Neural cell (in vitro differentiated cells): ENCODE measurements at regions not wholly inside any gene's neighbourhood (a gene's known extent, or its start where the extent isn't known, plus 50 kb on each side); places are given as distances from the start of the nearest gene placed in this dataset.

Source experiments
- H2AFZ ChIP-seq: fragments of 200-600, 300-800 bp; sonication (generic), shearing (Covaris generic); 2 replicates; pipeline ENCODE4 v1.6.0; 2014; ENCODE audit warnings: low read depth, mild to moderate bottlenecking, antibody characterized with exemption, low read length, moderate library complexity
- H3F3A ChIP-seq: fragments of 200-600 bp; shearing (Covaris generic); 2 replicates; pipeline ENCODE4 v1.6.1; 2016; ENCODE audit warnings: mild to moderate bottlenecking, moderate library complexity, mixed read lengths, antibody characterized with exemption, low read length; ENCODE audit not compliant: insufficient read depth, poor library complexity, severe bottlenecking
- H3K27ac ChIP-seq: fragments of 200-600, 300-800 bp; sonication (generic), shearing (Covaris generic); 2 replicates; pipeline ENCODE4 v1.5.1; 2014; ENCODE audit warnings: mild to moderate bottlenecking, low read length, moderate library complexity
- H3K27me3 ChIP-seq: fragments of 300-800, 200-600 bp; sonication (generic), shearing (Covaris generic); 2 replicates; pipeline ENCODE4 v1.6.0; 2014; ENCODE audit warnings: mild to moderate bottlenecking, low read depth, low read length, moderate library complexity; ENCODE audit not compliant: insufficient read depth
- H3K36me3 ChIP-seq: fragments of 300-800, 200-600 bp; sonication (generic), shearing (Covaris generic); 2 replicates; pipeline ENCODE4 v1.5.1; 2014; ENCODE audit warnings: mild to moderate bottlenecking, antibody characterized with exemption, low read length, moderate library complexity; ENCODE audit not compliant: insufficient read depth
- H3K4me2 ChIP-seq: fragments of 300-800, 200-600 bp; sonication (generic), shearing (Covaris generic); 2 replicates; pipeline ENCODE4 v1.6.0; 2014; ENCODE audit warnings: mild to moderate bottlenecking, low read length
- H3K4me3 ChIP-seq: fragments of 300-800, 200-600 bp; sonication (generic), shearing (Covaris generic); 2 replicates; pipeline ENCODE4 v1.5.1; 2014; ENCODE audit warnings: mild to moderate bottlenecking, low read length, moderate library complexity
- H3K79me2 ChIP-seq: fragments of 200-600 bp; shearing (Covaris generic); replicated peaks from 2 replicates; pipeline ENCODE4 v1.6.0; 2014; ENCODE audit warnings: mild to moderate bottlenecking, low read length, moderate library complexity; ENCODE audit not compliant: insufficient read depth
- H3K9ac ChIP-seq: fragments of 300-800, 200-600 bp; sonication (generic), shearing (Covaris generic); 2 replicates; pipeline ENCODE4 v1.6.1; 2016; ENCODE audit warnings: mild to moderate bottlenecking, low read length, mixed read lengths
- H3K9me2 ChIP-seq: fragments of 200-600 bp; shearing (Covaris generic); 2 replicates; pipeline ENCODE4 v1.6.1; 2016; ENCODE audit warnings: mild to moderate bottlenecking, low read length, mixed read lengths; ENCODE audit not compliant: insufficient read depth
- H3K9me3 ChIP-seq: fragments of 200-600, 300-800 bp; sonication (generic), shearing (Covaris generic); 2 replicates; pipeline ENCODE4 v1.6.1; 2016; ENCODE audit warnings: mild to moderate bottlenecking, mixed run types, low read length, moderate library complexity, mixed read lengths
- H4K20me1 ChIP-seq: fragments of 200-600 bp; shearing (Covaris generic); 2 replicates; pipeline ENCODE4 v1.6.1; 2016; ENCODE audit warnings: mild to moderate bottlenecking, mixed run types; ENCODE audit not compliant: insufficient read depth
- EP300 ChIP-seq: fragments of 450-650 bp; conservative IDR thresholded peaks from 2 replicates; pipeline ENCODE4 v1.6.1; 2014; ENCODE audit warnings: antibody characterized with exemption, mild to moderate bottlenecking, moderate library complexity; ENCODE audit not compliant: poor library complexity, severe bottlenecking
- EZH2 ChIP-seq: fragments of 200-600, 300-800 bp; shearing (Covaris generic), sonication (generic); IDR thresholded peaks from 2 replicates; pipeline ENCODE4 v1.6.1; 2014; ENCODE audit warnings: antibody characterized with exemption, low read length, borderline replicate concordance, mild to moderate bottlenecking; ENCODE audit not compliant: insufficient read depth, poor library complexity, severe bottlenecking
- MXI1 ChIP-seq: fragments of 450-650 bp; conservative IDR thresholded peaks from 2 replicates; pipeline ENCODE4 v1.6.1; 2014; ENCODE audit warnings: antibody characterized with exemption, mild to moderate bottlenecking; ENCODE audit not compliant: poor library complexity, severe bottlenecking
- POLR2AphosphoS5 ChIP-seq: IDR thresholded peaks from 2 replicates; pipeline ENCODE4 v1.6.1; 2012
- RAD21 ChIP-seq: fragments of 450-650 bp; conservative IDR thresholded peaks from 2 replicates; pipeline ENCODE4 v1.6.1; 2014; ENCODE audit warnings: antibody characterized with exemption, mild to moderate bottlenecking, moderate library complexity
- SMC3 ChIP-seq: fragments of 450-650 bp; conservative IDR thresholded peaks from 2 replicates; pipeline ENCODE4 v1.6.1; 2014; ENCODE audit warnings: antibody characterized with exemption, mild to moderate bottlenecking, moderate library complexity; ENCODE audit not compliant: poor library complexity
- TAF1 ChIP-seq: IDR thresholded peaks from 2 replicates; pipeline ENCODE4 v1.6.1; 2012; ENCODE audit warnings: low read depth
- TF ChIP-seq, protein P1 (sequence below): IDR thresholded peaks from 2 replicates; pipeline ENCODE4 v1.6.1; 2012; ENCODE audit warnings: borderline replicate concordance
- TF ChIP-seq, protein P2 (sequence below): fragments of 450-650 bp; IDR thresholded peaks from 2 replicates; pipeline ENCODE4 v1.5.1; 2014; ENCODE audit warnings: antibody characterized with exemption, mild to moderate bottlenecking, moderate library complexity; ENCODE audit not compliant: poor library complexity, severe bottlenecking

DNA sequence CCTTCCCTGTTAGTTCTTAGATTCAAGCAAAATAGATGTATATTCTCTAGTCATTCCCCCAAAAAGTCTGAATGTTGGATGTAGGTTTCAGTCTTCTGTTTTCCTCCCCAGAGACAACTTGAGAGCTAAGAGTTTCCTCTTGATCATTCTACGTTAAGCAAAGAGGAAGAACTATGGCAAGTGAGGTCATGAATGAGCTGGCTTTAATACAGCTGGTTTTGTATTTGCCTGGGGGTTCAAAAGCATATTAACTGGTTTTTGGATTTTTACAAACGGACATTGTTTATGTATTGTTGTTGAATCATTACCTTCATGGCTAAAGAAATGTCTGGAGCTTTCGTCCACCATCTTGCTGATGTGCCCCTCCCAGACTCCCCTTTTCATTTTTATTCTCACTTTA, 916.7 kb upstream of the POU3F4 start:
- Histone ChIP-seq H3K9me3 (no peaks in the 10 kb centered on the region), H3K4me3 (no peak overlapping the region), H3K9ac (no peak overlapping the region), H3K36me3 (no peaks in the 10 kb centered on the region), H3K9me2 (no peaks in the 10 kb centered on the region), H3K27me3 (no peaks in the 10 kb centered on the region), H3F3A (no peaks in the 10 kb centered on the region), H3K79me2 (no peaks in the 10 kb centered on the region), H3K27ac (no peak overlapping the region), H4K20me1 (no peaks in the 10 kb centered on the region), H2AFZ (no peak overlapping the region), H3K4me2 (no peak overlapping the region)
- TF ChIP-seq EZH2: no peak

DNA sequence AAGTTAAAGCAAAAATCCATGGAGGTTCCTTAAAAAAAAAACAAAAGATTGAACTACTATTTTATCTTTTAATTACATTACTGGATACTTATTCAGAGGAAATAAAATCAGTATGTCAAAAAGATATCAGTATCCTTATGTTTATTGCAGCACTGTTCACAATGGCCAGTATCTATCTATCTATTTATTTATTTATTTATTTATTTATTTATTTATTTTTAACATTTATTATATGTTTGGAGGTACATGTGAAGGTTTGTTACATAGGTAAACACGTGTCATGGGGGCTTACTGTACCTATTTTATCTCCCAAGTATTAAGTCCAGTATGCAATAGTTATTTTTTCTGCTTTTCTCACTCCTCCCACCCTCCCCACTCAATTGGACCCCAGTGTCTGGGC, 881.1 kb upstream of the POU3F4 start:
- Histone ChIP-seq H3K9me3 (no peaks in the 10 kb centered on the region), H3K27me3 (no peaks in the 10 kb centered on the region), H3K36me3 (no peaks in the 10 kb centered on the region), H3K27ac (no peak overlapping the region), H3K4me3 (no peak overlapping the region), H4K20me1 (no peaks in the 10 kb centered on the region), H3K9me2 (no peaks in the 10 kb centered on the region), H3K9ac (no peak overlapping the region), H3K79me2 (no peaks in the 10 kb centered on the region), H2AFZ (no peak overlapping the region), H3F3A (no peaks in the 10 kb centered on the region), H3K4me2 (no peak overlapping the region)
- TF ChIP-seq, protein P1, sequence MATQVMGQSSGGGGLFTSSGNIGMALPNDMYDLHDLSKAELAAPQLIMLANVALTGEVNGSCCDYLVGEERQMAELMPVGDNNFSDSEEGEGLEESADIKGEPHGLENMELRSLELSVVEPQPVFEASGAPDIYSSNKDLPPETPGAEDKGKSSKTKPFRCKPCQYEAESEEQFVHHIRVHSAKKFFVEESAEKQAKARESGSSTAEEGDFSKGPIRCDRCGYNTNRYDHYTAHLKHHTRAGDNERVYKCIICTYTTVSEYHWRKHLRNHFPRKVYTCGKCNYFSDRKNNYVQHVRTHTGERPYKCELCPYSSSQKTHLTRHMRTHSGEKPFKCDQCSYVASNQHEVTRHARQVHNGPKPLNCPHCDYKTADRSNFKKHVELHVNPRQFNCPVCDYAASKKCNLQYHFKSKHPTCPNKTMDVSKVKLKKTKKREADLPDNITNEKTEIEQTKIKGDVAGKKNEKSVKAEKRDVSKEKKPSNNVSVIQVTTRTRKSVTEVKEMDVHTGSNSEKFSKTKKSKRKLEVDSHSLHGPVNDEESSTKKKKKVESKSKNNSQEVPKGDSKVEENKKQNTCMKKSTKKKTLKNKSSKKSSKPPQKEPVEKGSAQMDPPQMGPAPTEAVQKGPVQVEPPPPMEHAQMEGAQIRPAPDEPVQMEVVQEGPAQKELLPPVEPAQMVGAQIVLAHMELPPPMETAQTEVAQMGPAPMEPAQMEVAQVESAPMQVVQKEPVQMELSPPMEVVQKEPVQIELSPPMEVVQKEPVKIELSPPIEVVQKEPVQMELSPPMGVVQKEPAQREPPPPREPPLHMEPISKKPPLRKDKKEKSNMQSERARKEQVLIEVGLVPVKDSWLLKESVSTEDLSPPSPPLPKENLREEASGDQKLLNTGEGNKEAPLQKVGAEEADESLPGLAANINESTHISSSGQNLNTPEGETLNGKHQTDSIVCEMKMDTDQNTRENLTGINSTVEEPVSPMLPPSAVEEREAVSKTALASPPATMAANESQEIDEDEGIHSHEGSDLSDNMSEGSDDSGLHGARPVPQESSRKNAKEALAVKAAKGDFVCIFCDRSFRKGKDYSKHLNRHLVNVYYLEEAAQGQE: no peak
- no peak for TF ChIP-seq TAF1
- no peak for TF ChIP-seq EZH2
- TF ChIP-seq MXI1: no peak
- no peak for TF ChIP-seq RAD21
- TF ChIP-seq SMC3: no peak
- TF ChIP-seq, protein P2, sequence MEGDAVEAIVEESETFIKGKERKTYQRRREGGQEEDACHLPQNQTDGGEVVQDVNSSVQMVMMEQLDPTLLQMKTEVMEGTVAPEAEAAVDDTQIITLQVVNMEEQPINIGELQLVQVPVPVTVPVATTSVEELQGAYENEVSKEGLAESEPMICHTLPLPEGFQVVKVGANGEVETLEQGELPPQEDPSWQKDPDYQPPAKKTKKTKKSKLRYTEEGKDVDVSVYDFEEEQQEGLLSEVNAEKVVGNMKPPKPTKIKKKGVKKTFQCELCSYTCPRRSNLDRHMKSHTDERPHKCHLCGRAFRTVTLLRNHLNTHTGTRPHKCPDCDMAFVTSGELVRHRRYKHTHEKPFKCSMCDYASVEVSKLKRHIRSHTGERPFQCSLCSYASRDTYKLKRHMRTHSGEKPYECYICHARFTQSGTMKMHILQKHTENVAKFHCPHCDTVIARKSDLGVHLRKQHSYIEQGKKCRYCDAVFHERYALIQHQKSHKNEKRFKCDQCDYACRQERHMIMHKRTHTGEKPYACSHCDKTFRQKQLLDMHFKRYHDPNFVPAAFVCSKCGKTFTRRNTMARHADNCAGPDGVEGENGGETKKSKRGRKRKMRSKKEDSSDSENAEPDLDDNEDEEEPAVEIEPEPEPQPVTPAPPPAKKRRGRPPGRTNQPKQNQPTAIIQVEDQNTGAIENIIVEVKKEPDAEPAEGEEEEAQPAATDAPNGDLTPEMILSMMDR: no peak
- no peak for TF ChIP-seq EP300
- no peak for TF ChIP-seq POLR2AphosphoS5

DNA sequence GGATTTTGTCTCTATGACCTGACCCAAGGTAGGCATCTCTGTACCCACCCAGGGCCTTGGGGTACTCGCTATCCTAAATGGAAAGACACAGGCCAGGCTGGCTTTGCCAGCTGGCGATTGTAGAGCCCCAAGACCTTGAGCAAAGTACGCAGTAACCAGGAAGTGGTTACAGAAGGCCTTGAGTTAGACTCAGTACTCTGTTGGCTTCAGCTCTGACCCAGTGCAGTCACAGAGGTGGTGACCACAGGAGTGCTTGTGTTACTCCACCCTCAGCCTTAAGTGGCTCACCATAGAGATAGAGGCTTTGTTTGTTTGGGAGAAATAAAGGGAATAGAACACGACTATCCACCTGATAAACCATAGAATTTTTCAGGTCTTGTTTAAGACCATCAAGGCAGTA, 880.5 kb upstream of the POU3F4 start:
- no peaks in the 10 kb centered on the region for H3K36me3 ChIP-seq
- no peaks in the 10 kb centered on the region for H4K20me1 ChIP-seq
- H3K27ac ChIP-seq: no peak overlapping the region
- H3F3A ChIP-seq: no peaks in the 10 kb centered on the region
- H3K4me3 ChIP-seq: no peak overlapping the region
- H3K4me2 ChIP-seq: no peak overlapping the region
- H3K9me3 ChIP-seq: no peaks in the 10 kb centered on the region
- no peak overlapping the region for H2AFZ ChIP-seq
- TF ChIP-seq, protein P2: no peak
- TF ChIP-seq EZH2 (no peak), TAF1 (no peak), SMC3 (no peak), MXI1 (no peak), POLR2AphosphoS5 (no peak), EP300 (no peak), RAD21 (no peak)
- TF ChIP-seq, protein P1: no peak
- H3K79me2 ChIP-seq: no peaks in the 10 kb centered on the region
- no peaks in the 10 kb centered on the region for H3K9me2 ChIP-seq
- H3K9ac ChIP-seq: no peak overlapping the region
- no peaks in the 10 kb centered on the region for H3K27me3 ChIP-seq
